Epithelial cell of esophagus (primary cell): ENCODE measurements at regions not wholly inside any gene's neighbourhood (a gene's known extent, or its start where the extent isn't known, plus 50 kb on each side); places are given as distances from the start of the nearest gene placed in this dataset.
"Not testable (repeated sequence)": the region's sequence is repeated elsewhere in the genome, so short reads cannot be mapped to it uniquely, and the experiment has no call there.

Experiments used
- DNase-seq: peaks from one replicate; pipeline ENCODE4 v3.0.0; 2010; ENCODE audit warnings: low read depth
- H3K4me3 ChIP-seq: 2 replicates; pipeline ENCODE4 v1.5.1; 2011; ENCODE audit warnings: mild to moderate bottlenecking, low read length, control low read depth
- CTCF ChIP-seq: IDR thresholded peaks from 2 replicates; pipeline ENCODE4 v1.5.1; 2011; ENCODE audit warnings: low read depth, mild to moderate bottlenecking, low read length, control low read depth, inconsistent platforms; ENCODE audit not compliant: insufficient read depth; ENCODE audit errors: missing control alignments

GRCh38 chr12:58421990-58422389 is 480.6 kb downstream of the ATP23 start:
- DNase-seq: no peak
- no peak for TF ChIP-seq CTCF
- no peak overlapping the region for H3K4me3 ChIP-seq

GRCh38 chr12:58424735-58425392 is 483.5 kb downstream of the ATP23 start:
- no peak for TF ChIP-seq CTCF
- no peak for DNase-seq
- H3K4me3 ChIP-seq: no peak overlapping the region

GRCh38 chr12:58425481-58426392 is 484.4 kb downstream of the ATP23 start:
- DNase-seq: peak; percentile 91
- peak overlapping the region; percentile 22 for H3K4me3 ChIP-seq

GRCh38 chr12:58426437-58426836 is 485.1 kb downstream of the ATP23 start:
- not testable (repeated sequence) for H3K4me3 ChIP-seq, DNase-seq

More at GRCh38 chr12:58425481-58426392, 484.4 kb downstream of the ATP23 start:
- no peak for TF ChIP-seq CTCF

GRCh38 chr12:58433959-58434358 is 486.3 kb downstream of the LRIG3 start:
- no peak overlapping the region for H3K4me3 ChIP-seq
- DNase-seq: peak; percentile 80
- TF ChIP-seq CTCF: no peak

- TF ChIP-seq CTCF: no peak
- no peak overlapping the region for H3K4me3 ChIP-seq
- no peak for DNase-seq
Measured at GRCh38 chr12:58434726-58435125, 485.6 kb downstream of the LRIG3 start.

GRCh38 chr12:58435647-58436046 is 484.7 kb downstream of the LRIG3 start:
- DNase-seq: no peak
- H3K4me3 ChIP-seq: no peak overlapping the region
- TF ChIP-seq CTCF: no peak
